NAMALWA (cell line): ENCODE measurements at regions not wholly inside any gene's neighbourhood (a gene's known extent, or its start where the extent isn't known, plus 50 kb on each side); places are given as distances from the start of the nearest gene placed in this dataset.

Experiments used
- DNase-seq: peaks from one replicate; pipeline ENCODE4 v3.0.0-alpha.2; 2015; ENCODE audit warnings: low spot score

- no peak for DNase-seq
Observed at GRCh38 chr5:79871364-79872120, 119.5 kb downstream of the MTX3 start.

GRCh38 chr5:79868163-79868670 is 122.8 kb downstream of the MTX3 start:
- DNase-seq: no peak

- no peak for DNase-seq
Observed at GRCh38 chr5:79865579-79865978, 125.5 kb downstream of the MTX3 start.

GRCh38 chr5:79864364-79864763 is 126.7 kb downstream of the MTX3 start:
- no peak for DNase-seq

- no peak for DNase-seq
Observed at GRCh38 chr5:79859588-79859987, 131.5 kb downstream of the MTX3 start.

GRCh38 chr5:79858410-79858723 is 132.7 kb downstream of the MTX3 start:
- DNase-seq: no peak

- peak; percentile 86 for DNase-seq
Observed at GRCh38 chr5:79857714-79858409, 133.2 kb downstream of the MTX3 start.

- no peak for DNase-seq
Observed at GRCh38 chr5:79856456-79857055, 134.5 kb downstream of the MTX3 start.

- DNase-seq: no peak
Observed at GRCh38 chr5:79853676-79854418, 137.2 kb downstream of the MTX3 start.

GRCh38 chr5:79853028-79853427 is 138.0 kb downstream of the MTX3 start:
- no peak for DNase-seq

- DNase-seq: no peak
Observed at GRCh38 chr5:79851391-79851863, 139.6 kb downstream of the MTX3 start.

- no peak for DNase-seq
Observed at GRCh38 chr5:79850941-79851340, 140.1 kb downstream of the MTX3 start.

GRCh38 chr5:79850316-79850822 is 140.7 kb downstream of the MTX3 start:
- DNase-seq: no peak

- DNase-seq: no peak
Observed at GRCh38 chr5:79849486-79850315, 141.4 kb downstream of the MTX3 start.
